ENCODE measurements at regions not wholly inside any gene's neighbourhood (a gene's known extent, or its start where the extent isn't known, plus 50 kb on each side); places are given as distances from the start of the nearest gene placed in this dataset.

DNA sequence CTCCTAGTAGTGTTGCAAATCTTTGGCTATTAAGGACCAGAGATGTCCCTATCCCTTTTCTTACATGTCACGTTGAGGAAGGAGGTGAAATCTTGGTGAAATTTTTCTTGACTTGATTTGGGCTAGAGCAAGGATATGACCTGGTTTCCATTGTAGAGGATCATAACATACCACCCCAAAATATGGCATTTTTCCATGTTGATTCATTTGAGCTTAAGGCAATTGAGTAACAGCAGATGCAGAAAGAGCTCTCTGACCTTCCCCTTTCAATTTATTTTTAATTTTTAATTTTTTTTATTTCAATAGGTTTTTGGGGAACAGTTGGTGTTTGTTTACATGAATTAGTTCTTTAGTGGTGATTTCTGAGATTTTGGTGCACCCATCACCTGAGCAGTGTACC is 61.2 kb upstream of the MAP1B start:
- no peak for TF ChIP-seq CTCF (conservative IDR thresholded peaks at IDR 0.05 in 1 of 2, IDR thresholded peaks at IDR 0.05 in 1 of 2; ENCODE audit: extremely low read depth in 1 of 2, insufficient read depth in 1 of 2, low read depth in 1 of 2, low read length in 2 of 2)
- no peak for TF ChIP-seq EZH2 (IDR thresholded peaks at IDR 0.05; ENCODE audit: borderline replicate concordance, low read length)
